H1 (cell line): ENCODE measurements at regions not wholly inside any gene's neighbourhood (a gene's known extent, or its start where the extent isn't known, plus 50 kb on each side); places are given as distances from the start of the nearest gene placed in this dataset.

Source experiments
- TF ChIP-seq, protein P1 (sequence below): IDR thresholded peaks from 2 replicates; pipeline ENCODE4 v1.6.1; 2011; ENCODE audit warnings: low read length, improper control_type of control experiment

- TF ChIP-seq, protein P1, sequence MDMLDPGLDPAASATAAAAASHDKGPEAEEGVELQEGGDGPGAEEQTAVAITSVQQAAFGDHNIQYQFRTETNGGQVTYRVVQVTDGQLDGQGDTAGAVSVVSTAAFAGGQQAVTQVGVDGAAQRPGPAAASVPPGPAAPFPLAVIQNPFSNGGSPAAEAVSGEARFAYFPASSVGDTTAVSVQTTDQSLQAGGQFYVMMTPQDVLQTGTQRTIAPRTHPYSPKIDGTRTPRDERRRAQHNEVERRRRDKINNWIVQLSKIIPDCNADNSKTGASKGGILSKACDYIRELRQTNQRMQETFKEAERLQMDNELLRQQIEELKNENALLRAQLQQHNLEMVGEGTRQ, result no peak
Measured at GRCh38 chr7:112707655-112708054, 82.5 kb downstream of the TMEM168 start (continued).
